ENCODE measurements at regions not wholly inside any gene's neighbourhood (a gene's known extent, or its start where the extent isn't known, plus 50 kb on each side); places are given as distances from the start of the nearest gene placed in this dataset.

- Histone ChIP-seq H2AFZ (ENCODE audit: low read length) (no peak overlapping the region), H3K4me2 (ENCODE audit: insufficient read depth in 1 of 2, low read depth in 2 of 2, low read length in 2 of 2) (no peak overlapping the region), H2BK20ac (ENCODE audit: low read length) (no peak overlapping the region), H4K5ac (ENCODE audit: insufficient read length, low read depth, low read length) (no peak overlapping the region), H3K79me2 (ENCODE audit: control insufficient read depth in 1 of 2, insufficient read depth in 2 of 2, low read length in 2 of 2) (no peaks in the 10 kb centered on the region), H3K23ac (ENCODE audit: insufficient read length) (no peak overlapping the region), H3K56ac (replicated peaks; ENCODE audit: insufficient read length, low read depth, low read length) (no peak overlapping the region), H3K4ac (replicated peaks; ENCODE audit: insufficient read length, low read depth, low read length) (no peak overlapping the region), H3K9ac (replicated peaks in 1 of 4; ENCODE audit: extremely low read depth in 1 of 4, low read depth in 3 of 4, low read length in 3 of 4) (no peak overlapping the region), H2BK5ac (ENCODE audit: low read depth, low read length) (no peak overlapping the region), H3K36me3 (ENCODE audit: control insufficient read depth in 2 of 4, insufficient read depth in 4 of 4, low read length in 3 of 4) (no peaks in the 10 kb centered on the region), H3K4me3 (ENCODE audit: extremely low read depth in 1 of 4, insufficient read depth in 2 of 4, low read depth in 3 of 4, low read length in 4 of 4) (no peak overlapping the region), H4K20me1 (replicated peaks in 1 of 2; ENCODE audit: control insufficient read depth in 1 of 2, insufficient read depth in 2 of 2, low read length in 2 of 2) (no peaks in the 10 kb centered on the region), H3K27ac (ENCODE audit: low read depth, low read length) (no peak overlapping the region), H2BK12ac (ENCODE audit: low read depth, low read length) (no peak overlapping the region), H3K79me1 (ENCODE audit: low read depth, low read length) (no peaks in the 10 kb centered on the region), H4K91ac (replicated peaks; ENCODE audit: insufficient read length, low read length) (no peak overlapping the region), H3K14ac (ENCODE audit: insufficient read length) (no peak overlapping the region), H2BK120ac (replicated peaks; ENCODE audit: low read depth, low read length) (no peak overlapping the region), H3K18ac (ENCODE audit: extremely low read depth, low read length) (no peak overlapping the region), H4K8ac (ENCODE audit: extremely low read depth, insufficient read depth, low read length) (no peak overlapping the region), H2AK5ac (ENCODE audit: low read depth, low read length) (no peak overlapping the region), H3K4me1 (replicated peaks in 1 of 4; ENCODE audit: control insufficient read depth in 3 of 4, insufficient read depth in 4 of 4, low read length in 3 of 4) (peaks cover 0 to 8% (median 4%) of the 10 kb centered on the region in 4 experiments; a peak in 4 of 7 replicates), H3K23me2 (ENCODE audit: low read depth, low read length) (no peaks in the 10 kb centered on the region), H2BK15ac (ENCODE audit: low read length) (no peak overlapping the region), H3K27me3 (replicated peaks in 1 of 4; ENCODE audit: control insufficient read depth in 3 of 4, extremely low read depth in 1 of 4, insufficient read depth in 3 of 4, low read length in 3 of 4) (no peaks in the 10 kb centered on the region), H3K9me3 (ENCODE audit: insufficient read depth in 2 of 2, low read depth in 1 of 2, low read length in 1 of 2) (no peaks in the 10 kb centered on the region)
- CTCF ChIA-PET (ENCODE audit: partially characterized antibody): interaction anchor here (0.6 to 2.9 kb wide), 28 partner anchors 9 to 430 kb away, joined by 3 to 16 read pairs (median 4); no protein-coding TSS in a partner anchor
- POLR2A ChIA-PET (ENCODE audit: partially characterized antibody): interaction anchor here (0.7 to 1.6 kb wide), 3 partner anchors 9 to 152 kb away, joined by 3 read pairs; partner anchors contain the start of gene RALGPS2
- TF ChIP-seq CBX5 (IDR thresholded peaks at IDR 0.05; ENCODE audit: low read depth, low read length): no peak
- peak; percentile 10 to 40; a peak in 2 of 4 replicates for TF ChIP-seq RAD21 (IDR thresholded peaks at IDR 0.05 in 1 of 2, conservative IDR thresholded peaks at IDR 0.05 in 1 of 2; ENCODE audit: low read depth in 2 of 2, low read length in 2 of 2)
- TF ChIP-seq, protein P1, sequence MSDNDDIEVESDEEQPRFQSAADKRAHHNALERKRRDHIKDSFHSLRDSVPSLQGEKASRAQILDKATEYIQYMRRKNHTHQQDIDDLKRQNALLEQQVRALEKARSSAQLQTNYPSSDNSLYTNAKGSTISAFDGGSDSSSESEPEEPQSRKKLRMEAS (IDR thresholded peaks at IDR 0.05): no peak
- no peak for TF ChIP-seq SP2 (IDR thresholded peaks at IDR 0.05; ENCODE audit: low read length)
- TF ChIP-seq CTCF (IDR thresholded peaks at IDR 0.05; ENCODE audit: control extremely low read depth in 1 of 3, insufficient read depth in 1 of 3, low read depth in 1 of 3, low read length in 3 of 3): peak in 2 of 3 experiments; percentile 20 to 30; a peak in 1 of 4 replicates
- no peak for TF ChIP-seq BACH1 (IDR thresholded peaks at IDR 0.05; ENCODE audit: low read length)
- no peak for TF ChIP-seq CHD1 (IDR thresholded peaks at IDR 0.05; ENCODE audit: low read depth, low read length)
- TF ChIP-seq ZNF274 (IDR thresholded peaks at IDR 0.05; ENCODE audit: borderline replicate concordance, extremely low read depth, low read length): no peak
- TF ChIP-seq CBX8 (IDR thresholded peaks at IDR 0.05; ENCODE audit: borderline replicate concordance, low read depth, low read length): no peak
- FAIRE-seq: no peak
- no peak for DNase-seq (ENCODE audit: low read depth in 1 of 2, low spot score in 2 of 2)
Measured at GRCh38 chr1:178572604-178573003, 59.7 kb downstream of the TEX35 start.
